HEK293 (cell line): ENCODE measurements at regions not wholly inside any gene's neighbourhood (a gene's known extent, or its start where the extent isn't known, plus 50 kb on each side); places are given as distances from the start of the nearest gene placed in this dataset.

Source experiments
- CTCF ChIA-PET: fragments of 350-600 bp; formaldehyde crosslinking; extraction: SDS; loops from one replicate; lab custom pipeline; 2021; ENCODE audit warnings: antibody characterized with exemption; lab: Yijun Ruan, JAX
- POLR2A ChIA-PET: fragments of 300-600 bp; formaldehyde crosslinking; extraction: SDS; loops from one replicate; lab custom pipeline; 2020; ENCODE audit warnings: antibody characterized with exemption, inconsistent platforms; lab: Yijun Ruan, JAX
- H3K27ac ChIP-seq: fragments of 200-500 bp; sonication (Bioruptor generic); 2 replicates; pipeline ENCODE4 v1.5.1; 2014; ENCODE audit warnings: low read depth, low read length, control low read depth, inconsistent platforms; ENCODE audit errors: extremely low read depth
- H3K36me3 ChIP-seq, 2 experiments: fragments of 200-500 bp in 1 of 2; sonication (Bioruptor generic) in 1 of 2; 1 replicate in 1 of 2; 2 replicates in 1 of 2; pipeline ENCODE4 v1.5.1; 2014 to 2017; ENCODE audit warnings: inconsistent platforms in 2 of 2, low read length in 2 of 2; ENCODE audit not compliant: control insufficient read depth in 2 of 2, insufficient read depth in 1 of 2
- H3K4me1 ChIP-seq: fragments of 200-500 bp; sonication (Bioruptor generic); 2 replicates; pipeline ENCODE4 v1.5.1; 2014; ENCODE audit warnings: mild to moderate bottlenecking, low read length, inconsistent platforms; ENCODE audit not compliant: control insufficient read depth, insufficient read depth
- H3K4me3 ChIP-seq: 2 replicates; pipeline ENCODE4 v1.5.1; 2011; ENCODE audit warnings: low read depth, mild to moderate bottlenecking, control low read depth, low read length, moderate library complexity
- H3K9me3 ChIP-seq: fragments of 200-500 bp; sonication (Bioruptor generic); 2 replicates; pipeline ENCODE4 v1.5.1; 2014; ENCODE audit warnings: low read depth, low read length, inconsistent platforms; ENCODE audit not compliant: control insufficient read depth, insufficient read depth
- BCL6B ChIP-seq: fragments of 450-650 bp; formaldehyde crosslinking; IDR thresholded peaks from 2 replicates; pipeline ENCODE4 v1.5.1; 2017; ENCODE audit warnings: missing biosample characterization, missing genetic modification characterization
- ELK4 ChIP-seq: IDR thresholded peaks from 2 replicates; pipeline ENCODE4 v1.6.1; 2011; ENCODE audit warnings: mild to moderate bottlenecking, low read depth, low read length, borderline replicate concordance
- MZF1 ChIP-seq: fragments of 450-650 bp; formaldehyde crosslinking; IDR thresholded peaks from 2 replicates; pipeline ENCODE4 v1.5.1; 2017; ENCODE audit warnings: missing biosample characterization, missing genetic modification characterization, borderline replicate concordance
- PRDM1 ChIP-seq: fragments of 450-650 bp; formaldehyde crosslinking; IDR thresholded peaks from 2 replicates; pipeline ENCODE4; 2016; ENCODE audit warnings: missing biosample characterization, missing genetic modification characterization
- SETDB1 ChIP-seq: IDR thresholded peaks from one replicate; pipeline ENCODE4 v1.6.1; 2017; ENCODE audit warnings: mild to moderate bottlenecking, low read length, moderate library complexity, mixed read lengths; ENCODE audit not compliant: insufficient read length
- ZBTB17 ChIP-seq: fragments of 450-650 bp; formaldehyde crosslinking; IDR thresholded peaks from 2 replicates; pipeline ENCODE4 v1.5.1; 2016; ENCODE audit warnings: missing biosample characterization, missing genetic modification characterization
- ZBTB20 ChIP-seq: fragments of 450-650 bp; formaldehyde crosslinking; IDR thresholded peaks from 2 replicates; pipeline ENCODE4 v1.5.1; 2016; ENCODE audit warnings: missing biosample characterization, missing genetic modification characterization
- ZBTB6 ChIP-seq: fragments of 450-650 bp; formaldehyde crosslinking; IDR thresholded peaks from 2 replicates; pipeline ENCODE4 v1.5.1; 2017; ENCODE audit warnings: missing biosample characterization, missing genetic modification characterization
- ZFHX2 ChIP-seq: fragments of 450-650 bp; formaldehyde crosslinking; conservative IDR thresholded peaks from 2 replicates; pipeline ENCODE4 v1.5.1; 2016; ENCODE audit warnings: missing biosample characterization, missing genetic modification characterization
- ZNF10 ChIP-seq: fragments of 450-650 bp; formaldehyde crosslinking; IDR thresholded peaks from 2 replicates; pipeline ENCODE4 v1.5.1; 2017; ENCODE audit warnings: missing biosample characterization, missing genetic modification characterization
- ZNF133 ChIP-seq: fragments of 450-650 bp; formaldehyde crosslinking; IDR thresholded peaks from 2 replicates; pipeline ENCODE4 v1.5.1; 2016; ENCODE audit warnings: missing biosample characterization, missing genetic modification characterization
- ZNF140 ChIP-seq: fragments of 450-650 bp; formaldehyde crosslinking; IDR thresholded peaks from 2 replicates; pipeline ENCODE4 v1.5.1; 2016; ENCODE audit warnings: missing biosample characterization, missing genetic modification characterization
- ZNF169 ChIP-seq: fragments of 450-650 bp; formaldehyde crosslinking; IDR thresholded peaks from 2 replicates; pipeline ENCODE4 v1.5.1; 2016; ENCODE audit warnings: missing biosample characterization, missing genetic modification characterization
- ZNF174 ChIP-seq: fragments of 450-650 bp; formaldehyde crosslinking; IDR thresholded peaks from 2 replicates; pipeline ENCODE4 v1.5.0; 2017; ENCODE audit warnings: missing biosample characterization, mild to moderate bottlenecking, missing genetic modification characterization
- ZNF2 ChIP-seq: fragments of 450-650 bp; formaldehyde crosslinking; IDR thresholded peaks from 2 replicates; pipeline ENCODE4 v1.5.1; 2016; ENCODE audit warnings: missing biosample characterization, missing genetic modification characterization
- ZNF202 ChIP-seq: fragments of 450-650 bp; formaldehyde crosslinking; IDR thresholded peaks from 2 replicates; pipeline ENCODE4 v1.5.1; 2016; ENCODE audit warnings: missing biosample characterization, missing genetic modification characterization, borderline replicate concordance
- ZNF211 ChIP-seq: fragments of 450-650 bp; formaldehyde crosslinking; IDR thresholded peaks from 2 replicates; pipeline ENCODE4 v1.5.1; 2016; ENCODE audit warnings: low read depth, missing biosample characterization, missing genetic modification characterization
- ZNF223 ChIP-seq: fragments of 450-650 bp; formaldehyde crosslinking; IDR thresholded peaks from 2 replicates; pipeline ENCODE4 v1.5.1; 2016; ENCODE audit warnings: missing biosample characterization, missing genetic modification characterization
- ZNF26 ChIP-seq: fragments of 450-650 bp; formaldehyde crosslinking; IDR thresholded peaks from 2 replicates; pipeline ENCODE4 v1.5.1; 2016; ENCODE audit warnings: missing biosample characterization, missing genetic modification characterization
- ZNF274 ChIP-seq, 2 experiments: fragments of 200-500 bp in 1 of 2; fragments of 450-650 bp in 1 of 2; sonication (Bioruptor generic) in 1 of 2; formaldehyde crosslinking in 1 of 2; IDR thresholded peaks; 2 replicates each; pipeline versions ENCODE4 v1.5.1 to v1.6.1; 2014 to 2016; ENCODE audit warnings: borderline replicate concordance in 1 of 2, inconsistent platforms in 1 of 2, low read length in 1 of 2, missing biosample characterization in 1 of 2, missing genetic modification characterization in 1 of 2
- ZNF398 ChIP-seq: fragments of 450-650 bp; formaldehyde crosslinking; IDR thresholded peaks from 2 replicates; pipeline ENCODE4 v1.5.1; 2017; ENCODE audit warnings: missing biosample characterization, missing genetic modification characterization
- ZNF426 ChIP-seq: fragments of 450-650 bp; formaldehyde crosslinking; IDR thresholded peaks from 2 replicates; pipeline ENCODE4 v1.5.1; 2017; ENCODE audit warnings: missing biosample characterization, missing genetic modification characterization, mild to moderate bottlenecking, inconsistent platforms, moderate library complexity
- ZNF48 ChIP-seq: fragments of 450-650 bp; formaldehyde crosslinking; IDR thresholded peaks from 2 replicates; pipeline ENCODE4 v1.5.1; 2016; ENCODE audit warnings: missing biosample characterization, missing genetic modification characterization
- ZNF514 ChIP-seq: fragments of 450-650 bp; formaldehyde crosslinking; IDR thresholded peaks from 2 replicates; pipeline ENCODE4 v1.5.1; 2016; ENCODE audit warnings: missing biosample characterization, missing genetic modification characterization
- ZNF571 ChIP-seq: fragments of 450-650 bp; formaldehyde crosslinking; IDR thresholded peaks from 2 replicates; pipeline ENCODE4 v1.5.0; 2017; ENCODE audit warnings: missing biosample characterization, missing genetic modification characterization
- ZNF624 ChIP-seq: fragments of 450-650 bp; formaldehyde crosslinking; IDR thresholded peaks from 2 replicates; pipeline ENCODE4 v1.5.1; 2017; ENCODE audit warnings: missing biosample characterization, missing genetic modification characterization
- ZNF707 ChIP-seq: fragments of 450-650 bp; formaldehyde crosslinking; IDR thresholded peaks from 2 replicates; pipeline ENCODE4 v1.5.1; 2016; ENCODE audit warnings: missing biosample characterization, missing genetic modification characterization
- ZNF76 ChIP-seq: fragments of 450-650 bp; formaldehyde crosslinking; IDR thresholded peaks from 2 replicates; pipeline ENCODE4; 2016; ENCODE audit warnings: low read depth, missing biosample characterization, missing genetic modification characterization, borderline replicate concordance
- ZNF776 ChIP-seq: fragments of 450-650 bp; formaldehyde crosslinking; IDR thresholded peaks from 2 replicates; pipeline ENCODE4 v1.5.0; 2017; ENCODE audit warnings: missing biosample characterization, missing genetic modification characterization, borderline replicate concordance

- Histone ChIP-seq H3K36me3 (no peaks in the 10 kb centered on the region), H3K4me3 (no peak overlapping the region), H3K4me1 (no peaks in the 10 kb centered on the region), H3K9me3 (no peaks in the 10 kb centered on the region), H3K27ac (no peak overlapping the region)
- ChIA-PET POLR2A (no interaction called here), CTCF (no interaction called here)
- TF ChIP-seq ZNF133 (tag by site-specific recombination) (no peak), ZNF398 (no peak), ZNF707 (tag by site-specific recombination) (no peak), MZF1 (tag by site-specific recombination) (no peak), ZBTB20 (tag by site-specific recombination) (no peak), ZNF76 (tag by site-specific recombination) (no peak), SETDB1 (no peak), ZNF514 (no peak), ZNF48 (tag by site-specific recombination) (no peak), ZBTB6 (no peak), ELK4 (no peak), ZNF624 (tag by site-specific recombination) (no peak), ZNF223 (no peak), ZNF169 (tag by site-specific recombination) (no peak), ZNF10 (tag by site-specific recombination) (no peak), ZNF2 (no peak), ZNF174 (tag by site-specific recombination) (no peak)
Measured at GRCh38 chr3:34212175-34212574, 413.7 kb downstream of the PDCD6IP start.

GRCh38 chr3:34212656-34213055, 414.2 kb downstream of the PDCD6IP start:
- H3K4me1 ChIP-seq: no peaks in the 10 kb centered on the region
- ChIA-PET CTCF (no interaction called here), POLR2A (no interaction called here)
- H3K4me3 ChIP-seq: no peak overlapping the region
- H3K9me3 ChIP-seq: no peaks in the 10 kb centered on the region
- H3K27ac ChIP-seq: no peak overlapping the region
- H3K36me3 ChIP-seq: no peaks in the 10 kb centered on the region
- TF ChIP-seq ZNF426 (no peak), ZNF211 (tag by site-specific recombination) (no peak), ZNF26 (no peak), PRDM1 (no peak), ZNF140 (tag by site-specific recombination) (no peak), ZNF202 (tag by site-specific recombination) (no peak), BCL6B (tag by site-specific recombination) (no peak), ZNF776 (tag by site-specific recombination) (no peak), ZNF571 (no peak), ZBTB17 (no peak), SETDB1 (no peak), ZNF274 (IDR thresholded peaks at IDR 0.05; ENCODE audit: low read length) (no peak), ZNF274 (tag by site-specific recombination; IDR thresholded peaks at IDR 0.05; ENCODE audit: borderline replicate concordance) (no peak), ZFHX2 (tag by site-specific recombination) (no peak)
